ENCODE measurements at regions not wholly inside any gene's neighbourhood (a gene's known extent, or its start where the extent isn't known, plus 50 kb on each side); places are given as distances from the start of the nearest gene placed in this dataset.
"Not testable (repeated sequence)": the region's sequence is repeated elsewhere in the genome, so short reads cannot be mapped to it uniquely, and the experiment has no call there.

GRCh38 chr13:33665626-33666175 is 152.2 kb upstream of the RFC3 start:
- DNase-seq (ENCODE audit: low read depth in 1 of 2, low spot score in 1 of 2), result no peak
- no peak for TF ChIP-seq JUND (IDR thresholded peaks at IDR 0.05; ENCODE audit: low read depth)
- in situ Hi-C loops (cut with HindIII; ENCODE audit: low pct_unique_long_range_greater_than_20kb, low sequenced_read_pairs), result no loop called here

- TF ChIP-seq JUND (IDR thresholded peaks at IDR 0.05; ENCODE audit: low read depth), result no peak
- no peak for DNase-seq (ENCODE audit: low read depth in 1 of 2, low spot score in 1 of 2)
- in situ Hi-C loops (cut with HindIII; ENCODE audit: low pct_unique_long_range_greater_than_20kb, low sequenced_read_pairs), result no loop called here
Measured at GRCh38 chr13:33671560-33671959, 146.4 kb upstream of the RFC3 start.

GRCh38 chr13:33672022-33672421 is 145.9 kb upstream of the RFC3 start:
- DNase-seq (ENCODE audit: low read depth in 1 of 2, low spot score in 1 of 2); in situ Hi-C loops (cut with HindIII; ENCODE audit: low pct_unique_long_range_greater_than_20kb, low sequenced_read_pairs): not testable (repeated sequence)

- DNase-seq (ENCODE audit: low read depth in 1 of 2, low spot score in 1 of 2), result peak; percentile 65 to 84
- in situ Hi-C loops (cut with HindIII; ENCODE audit: low pct_unique_long_range_greater_than_20kb, low sequenced_read_pairs), result no loop called here
Measured at GRCh38 chr13:33676045-33676989, 141.6 kb upstream of the RFC3 start.

GRCh38 chr13:33677215-33677614 is 140.7 kb upstream of the RFC3 start:
- no peak for DNase-seq (ENCODE audit: low read depth in 1 of 2, low spot score in 1 of 2)
- in situ Hi-C loops (cut with HindIII; ENCODE audit: low pct_unique_long_range_greater_than_20kb, low sequenced_read_pairs), result no loop called here
- TF ChIP-seq JUND (IDR thresholded peaks at IDR 0.05; ENCODE audit: low read depth), result no peak

More at GRCh38 chr13:33676045-33676989, 141.6 kb upstream of the RFC3 start:
- TF ChIP-seq JUND (IDR thresholded peaks at IDR 0.05; ENCODE audit: low read depth), result no peak

GRCh38 chr13:33678084-33678483 is 139.9 kb upstream of the RFC3 start:
- DNase-seq (ENCODE audit: low read depth in 1 of 2, low spot score in 1 of 2), result no peak
- in situ Hi-C loops (cut with HindIII; ENCODE audit: low pct_unique_long_range_greater_than_20kb, low sequenced_read_pairs), result no loop called here
- no peak for TF ChIP-seq JUND (IDR thresholded peaks at IDR 0.05; ENCODE audit: low read depth)

GRCh38 chr13:33678906-33679657 is 138.9 kb upstream of the RFC3 start:
- in situ Hi-C loops (cut with HindIII; ENCODE audit: low pct_unique_long_range_greater_than_20kb, low sequenced_read_pairs), result no loop called here
- DNase-seq (ENCODE audit: low read depth in 1 of 2, low spot score in 1 of 2), result peak in 1 of 2 experiments; percentile 15

GRCh38 chr13:33679658-33680012 is 138.3 kb upstream of the RFC3 start:
- no peak for TF ChIP-seq JUND (IDR thresholded peaks at IDR 0.05; ENCODE audit: low read depth)
- no peak for DNase-seq (ENCODE audit: low read depth in 1 of 2, low spot score in 1 of 2)
- in situ Hi-C loops (cut with HindIII; ENCODE audit: low pct_unique_long_range_greater_than_20kb, low sequenced_read_pairs), result no loop called here

More at GRCh38 chr13:33678906-33679657, 138.9 kb upstream of the RFC3 start:
- TF ChIP-seq JUND (IDR thresholded peaks at IDR 0.05; ENCODE audit: low read depth), result no peak

GRCh38 chr13:33682020-33682564 is 135.9 kb upstream of the RFC3 start:
- TF ChIP-seq JUND (IDR thresholded peaks at IDR 0.05; ENCODE audit: low read depth), result no peak
- no peak for DNase-seq (ENCODE audit: low read depth in 1 of 2, low spot score in 1 of 2)
- in situ Hi-C loops (cut with HindIII; ENCODE audit: low pct_unique_long_range_greater_than_20kb, low sequenced_read_pairs), result no loop called here

GRCh38 chr13:33682646-33683045 is 135.3 kb upstream of the RFC3 start:
- DNase-seq (ENCODE audit: low read depth in 1 of 2, low spot score in 1 of 2); in situ Hi-C loops (cut with HindIII; ENCODE audit: low pct_unique_long_range_greater_than_20kb, low sequenced_read_pairs): not testable (repeated sequence)

GRCh38 chr13:33683376-33683775 is 134.6 kb upstream of the RFC3 start:
- in situ Hi-C loops (cut with HindIII; ENCODE audit: low pct_unique_long_range_greater_than_20kb, low sequenced_read_pairs), result no loop called here
- no peak for DNase-seq (ENCODE audit: low read depth in 1 of 2, low spot score in 1 of 2)
- no peak for TF ChIP-seq JUND (IDR thresholded peaks at IDR 0.05; ENCODE audit: low read depth)

- TF ChIP-seq JUND (IDR thresholded peaks at IDR 0.05; ENCODE audit: low read depth), result no peak
- in situ Hi-C loops (cut with HindIII; ENCODE audit: low pct_unique_long_range_greater_than_20kb, low sequenced_read_pairs), result no loop called here
- DNase-seq (ENCODE audit: low read depth in 1 of 2, low spot score in 1 of 2), result no peak
Measured at GRCh38 chr13:33684874-33685273, 133.1 kb upstream of the RFC3 start.

Data from T47D (cell line).